Right atrium auricular region (tissue), 2 donors: ENCODE measurements at regions not wholly inside any gene's neighbourhood (a gene's known extent, or its start where the extent isn't known, plus 50 kb on each side); places are given as distances from the start of the nearest gene placed in this dataset.

Source experiments
- DNase-seq: peaks from one replicate; pipeline ENCODE4 v3.0.0-alpha.2; 2019; ENCODE audit warnings: low spot score
- H3K27ac ChIP-seq, 2 donors: fragments of 200-600 bp; sonication (generic); 1 replicate in 1 of 2; 2 replicates in 1 of 2; pipeline ENCODE4 v1.5.1; 2016 to 2019
- H3K27me3 ChIP-seq, 2 donors: fragments of 200-600 bp; sonication (generic); one replicate each; pipeline versions ENCODE4 v1.5.1 to v1.6.0; 2017 to 2019
- H3K36me3 ChIP-seq: fragments of 200-600 bp; sonication (generic); one replicate; pipeline ENCODE4 v1.5.1; 2016
- H3K4me1 ChIP-seq, 2 donors: fragments of 200-600 bp; sonication (generic); one replicate each; pipeline versions ENCODE4 v1.5.1 to v1.6.0; 2017 to 2019
- H3K4me3 ChIP-seq, 2 donors: fragments of 200-600 bp; sonication (generic); 1 replicate in 1 of 2; 2 replicates in 1 of 2; pipeline ENCODE4 v1.5.1; 2017 to 2019; ENCODE audit warnings: mild to moderate bottlenecking in 1 of 2, moderate library complexity in 1 of 2
- H3K9me3 ChIP-seq, 2 donors: fragments of 200-600 bp; sonication (generic); one replicate each; pipeline ENCODE4 v1.5.1; 2019
- CTCF ChIP-seq, 2 donors: fragments of 200-600 bp; sonication (generic); IDR thresholded peaks; one replicate each; pipeline ENCODE4 v1.5.1; 2019; ENCODE audit warnings: antibody characterized with exemption in 2 of 2

DNA sequence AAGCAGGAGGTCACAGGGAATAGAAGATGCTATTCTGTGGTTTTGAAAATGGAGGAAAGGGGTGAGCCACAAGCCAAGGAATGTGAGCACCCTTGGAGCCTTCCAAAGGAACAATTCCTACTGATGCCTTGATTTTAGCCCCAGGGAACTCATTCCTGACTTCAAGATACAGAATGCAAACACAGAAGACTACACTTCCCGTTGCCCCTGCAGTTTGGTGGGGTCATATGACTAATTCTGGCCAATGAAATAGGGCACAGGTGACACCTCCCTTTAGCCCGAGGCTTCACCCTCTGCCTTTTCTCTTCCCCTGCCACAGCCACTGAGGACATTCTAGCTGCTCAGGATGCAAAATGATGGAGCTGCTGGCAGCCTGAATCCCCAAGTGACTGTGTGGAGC lies 126.1 kb downstream of the INHBB start:
- DNase-seq: no peak
- H3K4me1 ChIP-seq: peaks cover 0 to 19% of the 10 kb centered on the region in 2 donors
- no peaks in the 10 kb centered on the region for H3K27me3 ChIP-seq
- H3K4me3 ChIP-seq: no peak overlapping the region
- no peak overlapping the region for H3K27ac ChIP-seq
- TF ChIP-seq CTCF (IDR thresholded peaks at IDR 0.05): no peak
- H3K9me3 ChIP-seq: peaks cover 0 to 11% of the 10 kb centered on the region in 2 donors
- no peaks in the 10 kb centered on the region for H3K36me3 ChIP-seq

DNA sequence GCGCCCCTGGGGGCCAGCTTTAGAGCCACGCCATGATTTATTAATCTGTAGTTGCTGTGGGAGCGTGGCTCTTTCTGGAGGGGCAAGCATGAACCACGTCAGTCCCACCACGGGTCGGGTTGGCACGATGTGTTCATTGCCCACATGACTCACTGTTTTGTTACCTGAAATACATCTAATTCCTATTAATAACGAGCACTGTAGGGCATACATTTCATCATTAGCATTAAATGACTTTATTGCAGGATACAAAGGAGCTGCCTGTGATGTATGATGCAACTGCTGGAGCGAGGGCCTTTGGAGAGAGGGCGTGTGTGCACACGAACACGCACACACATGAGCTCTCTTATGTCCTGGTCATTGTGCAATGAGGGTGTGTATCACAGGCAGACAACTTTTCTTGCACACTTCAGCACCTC lies 127.0 kb downstream of the INHBB start:
- Histone ChIP-seq H3K27ac (no peak overlapping the region), H3K4me3 (no peak overlapping the region), H3K9me3 (peaks cover 0 to 11% of the 10 kb centered on the region in 2 donors), H3K36me3 (no peaks in the 10 kb centered on the region), H3K4me1 (peaks cover 0 to 19% of the 10 kb centered on the region in 2 donors), H3K27me3 (no peaks in the 10 kb centered on the region)
- TF ChIP-seq CTCF (IDR thresholded peaks at IDR 0.05): no peak
- no peak for DNase-seq

DNA sequence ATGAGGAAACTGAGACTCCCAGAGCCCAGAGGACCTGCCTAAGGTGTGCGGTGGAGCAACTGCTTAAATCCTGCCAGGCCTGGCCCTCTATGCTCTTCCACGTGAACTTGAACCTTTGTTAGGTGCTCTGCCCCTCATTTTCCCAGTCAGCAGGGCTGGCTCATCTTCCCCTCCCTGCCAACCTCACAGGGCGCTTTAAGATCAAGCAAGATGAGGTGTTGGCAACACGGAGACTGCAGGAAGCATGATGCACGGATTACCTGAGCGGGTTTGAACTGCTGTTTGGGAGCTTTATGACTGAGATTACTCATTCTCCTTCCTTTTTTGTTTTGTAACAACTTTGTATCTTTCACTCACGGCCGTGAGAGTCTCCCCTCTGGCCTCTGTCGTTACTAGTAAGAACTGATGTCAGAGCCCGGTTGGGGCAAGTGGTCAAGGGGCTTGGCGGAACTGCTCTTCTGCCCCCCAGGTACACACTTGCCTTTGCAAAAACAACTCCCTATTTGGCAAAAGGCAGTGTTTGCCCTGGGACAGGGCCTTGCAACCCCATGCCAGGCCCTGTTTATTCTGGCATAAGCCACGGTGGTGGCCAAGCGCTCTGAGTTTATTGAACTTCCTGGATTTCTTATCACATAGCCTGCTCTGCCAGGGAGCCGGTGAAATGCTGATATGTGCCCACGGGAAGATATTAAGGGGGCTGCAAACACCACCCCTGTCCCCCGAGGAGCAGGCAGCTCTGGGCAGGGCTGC lies 127.8 kb downstream of the INHBB start:
- Histone ChIP-seq H3K4me3 (no peak overlapping the region), H3K4me1 (peaks cover 0 to 19% of the 10 kb centered on the region in 2 donors), H3K36me3 (no peaks in the 10 kb centered on the region), H3K9me3 (peaks cover 0 to 11% of the 10 kb centered on the region in 2 donors), H3K27me3 (no peaks in the 10 kb centered on the region), H3K27ac (no peak overlapping the region)
- no peak for DNase-seq
- TF ChIP-seq CTCF (IDR thresholded peaks at IDR 0.05): no peak

DNA sequence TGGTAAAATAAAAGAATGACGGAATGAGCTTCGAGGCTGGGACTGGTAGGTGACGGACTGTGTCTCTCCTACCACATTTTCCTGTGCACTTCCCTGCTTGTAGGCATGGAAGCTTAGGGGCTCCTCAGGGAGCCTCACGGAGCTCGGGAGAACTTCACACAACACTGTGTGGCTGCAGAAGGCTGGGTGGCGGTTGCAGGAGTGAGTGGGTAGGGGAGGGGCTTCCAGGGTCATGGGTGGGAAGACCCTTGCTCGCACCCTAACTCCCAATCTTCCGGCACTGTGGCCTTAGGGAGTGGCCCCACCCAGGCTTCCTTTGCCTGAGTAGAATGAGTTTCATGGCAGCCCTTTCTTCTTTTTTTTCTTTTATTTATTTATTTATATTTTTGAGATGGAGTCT lies 128.6 kb downstream of the INHBB start:
- no peak for TF ChIP-seq CTCF (IDR thresholded peaks at IDR 0.05)
- H3K4me3 ChIP-seq: no peak overlapping the region
- no peaks in the 10 kb centered on the region for H3K27me3 ChIP-seq
- peaks cover 0 to 11% of the 10 kb centered on the region in 2 donors for H3K9me3 ChIP-seq
- H3K36me3 ChIP-seq: no peaks in the 10 kb centered on the region
- peaks cover 0 to 18% of the 10 kb centered on the region in 2 donors for H3K4me1 ChIP-seq
- DNase-seq: no peak
- H3K27ac ChIP-seq: no peak overlapping the region

DNA sequence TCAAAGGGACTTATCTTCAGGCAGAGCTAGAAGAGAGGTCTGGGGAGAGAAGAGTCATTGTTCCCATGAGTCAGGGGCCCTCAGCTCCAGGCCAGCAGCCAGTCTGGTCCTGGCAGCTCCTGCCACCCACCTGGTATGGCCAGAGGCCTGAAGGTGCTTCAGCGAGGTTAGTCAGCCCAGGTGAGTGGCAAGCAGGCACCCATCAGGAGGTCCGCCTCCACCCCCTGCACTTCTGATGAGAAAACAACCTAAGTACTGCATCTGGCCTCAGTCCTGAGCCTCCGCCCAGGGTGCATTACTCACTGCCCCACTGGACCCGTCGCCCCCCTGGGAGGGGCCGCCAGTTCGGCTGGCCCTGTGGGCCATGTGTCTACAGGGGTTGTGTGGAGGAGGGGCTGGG lies 130.2 kb downstream of the INHBB start:
- H3K27ac ChIP-seq: no peak overlapping the region
- no peaks in the 10 kb centered on the region for H3K27me3 ChIP-seq
- H3K4me1 ChIP-seq: peaks cover 0 to 2% of the 10 kb centered on the region in 2 donors
- no peak overlapping the region for H3K4me3 ChIP-seq
- TF ChIP-seq CTCF (IDR thresholded peaks at IDR 0.05): no peak
- DNase-seq: no peak
- H3K36me3 ChIP-seq: no peaks in the 10 kb centered on the region
- peaks cover 0 to 11% of the 10 kb centered on the region in 2 donors for H3K9me3 ChIP-seq

DNA sequence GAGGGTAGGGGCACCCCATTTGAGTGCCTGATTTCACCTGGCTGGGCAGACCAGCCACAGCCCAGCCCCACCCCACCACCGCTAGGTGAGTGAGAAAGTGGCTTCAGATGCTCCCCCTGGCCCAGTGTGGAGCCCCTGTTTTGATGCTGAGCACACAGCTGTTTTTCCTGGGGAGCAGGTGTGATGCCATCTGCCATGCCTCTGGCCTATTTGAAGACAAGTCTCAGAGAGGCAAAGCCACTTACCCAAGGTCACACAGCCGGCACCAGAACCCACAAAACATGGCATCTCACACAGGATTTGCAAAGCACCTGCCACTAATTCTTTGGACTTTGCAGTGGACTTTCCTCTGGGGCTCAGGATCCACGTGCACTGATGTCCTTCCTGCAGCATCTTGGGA lies 131.3 kb downstream of the INHBB start:
- H3K36me3 ChIP-seq: no peaks in the 10 kb centered on the region
- no peak for TF ChIP-seq CTCF (IDR thresholded peaks at IDR 0.05)
- H3K4me1 ChIP-seq: no peaks in the 10 kb centered on the region
- no peak overlapping the region for H3K4me3 ChIP-seq
- H3K9me3 ChIP-seq: peaks cover 0 to 5% of the 10 kb centered on the region in 2 donors
- H3K27ac ChIP-seq: no peak overlapping the region
- DNase-seq: no peak
- no peaks in the 10 kb centered on the region for H3K27me3 ChIP-seq
